ENCODE measurements at regions not wholly inside any gene's neighbourhood (a gene's known extent, or its start where the extent isn't known, plus 50 kb on each side); places are given as distances from the start of the nearest gene placed in this dataset.

DNA sequence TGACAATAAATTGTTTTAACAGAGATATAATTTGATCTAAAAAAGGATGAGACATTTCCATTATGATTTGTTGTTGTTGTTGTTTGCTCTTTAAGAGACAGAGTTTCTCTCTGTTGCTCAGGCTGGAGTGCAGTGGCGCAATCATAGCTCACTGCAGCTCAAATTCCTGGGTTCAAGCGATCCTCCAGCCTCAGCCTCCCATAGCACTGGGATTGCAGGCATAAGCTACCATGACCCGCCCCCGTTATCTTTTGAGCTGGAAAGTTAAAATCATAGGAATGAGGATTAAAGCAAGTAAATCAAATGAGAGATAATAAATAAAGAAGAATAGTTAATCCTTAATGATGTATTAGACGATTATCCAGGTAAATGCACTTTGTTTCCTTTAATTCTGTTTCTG is 224.4 kb upstream of the SMIM31 start:
- no peaks in the 10 kb centered on the region for H3K79me2 ChIP-seq (ENCODE audit: control insufficient read depth, insufficient read depth, low read length)
- H2BK15ac ChIP-seq (replicated peaks; ENCODE audit: low read depth) = no peak overlapping the region
- no peak overlapping the region for H4K8ac ChIP-seq (ENCODE audit: low read depth, low read length)
- H3K4me3 ChIP-seq (ENCODE audit: low read length) = no peak overlapping the region
- H3K27ac ChIP-seq (ENCODE audit: low read depth, low read length) = no peak overlapping the region
- no peaks in the 10 kb centered on the region for H3K4me1 ChIP-seq (ENCODE audit: control insufficient read depth, low read depth, low read length)
- WGBS (ENCODE audit: extremely low coverage, insufficient coverage, low lambda C conversion rate) = 100% methylated on average over 1 of the region's 5 CpGs
- H3K36me3 ChIP-seq (ENCODE audit: control insufficient read depth, insufficient read depth, low read length) = no peaks in the 10 kb centered on the region
- H3K79me1 ChIP-seq (ENCODE audit: low read length) = no peaks in the 10 kb centered on the region
- no peaks in the 10 kb centered on the region for H3K27me3 ChIP-seq (ENCODE audit: insufficient read depth, low read length, poor library complexity)
- no peak overlapping the region for H2BK5ac ChIP-seq (ENCODE audit: low read length)
- DNase-seq = no peak
- no peak overlapping the region for H3K4me2 ChIP-seq (ENCODE audit: low read length)
- H3K23ac ChIP-seq (ENCODE audit: low read length) = no peak overlapping the region
- H2AK5ac ChIP-seq (ENCODE audit: low read length) = no peak overlapping the region
- no peak overlapping the region for H3K9ac ChIP-seq (ENCODE audit: low read length)
- H3K18ac ChIP-seq (ENCODE audit: low read length) = no peak overlapping the region
- H3K4ac ChIP-seq (ENCODE audit: low read depth, low read length) = no peak overlapping the region
- H2BK120ac ChIP-seq (ENCODE audit: low read depth, low read length) = no peak overlapping the region
- no peak overlapping the region for H3K56ac ChIP-seq (ENCODE audit: low read length)
- H4K5ac ChIP-seq (ENCODE audit: low read length) = no peak overlapping the region

- Histone ChIP-seq H2AK5ac (ENCODE audit: low read length) (no peak overlapping the region), H3K79me1 (ENCODE audit: low read length) (no peaks in the 10 kb centered on the region), H3K56ac (ENCODE audit: low read length) (no peak overlapping the region), H3K4ac (ENCODE audit: low read depth, low read length) (no peak overlapping the region), H3K79me2 (ENCODE audit: control insufficient read depth, insufficient read depth, low read length) (no peaks in the 10 kb centered on the region), H3K23ac (ENCODE audit: low read length) (no peak overlapping the region), H4K8ac (ENCODE audit: low read depth, low read length) (no peak overlapping the region), H2BK5ac (ENCODE audit: low read length) (no peak overlapping the region), H3K9ac (ENCODE audit: low read length) (no peak overlapping the region), H3K27ac (ENCODE audit: low read depth, low read length) (no peak overlapping the region), H3K18ac (ENCODE audit: low read length) (no peak overlapping the region), H3K4me1 (ENCODE audit: control insufficient read depth, low read depth, low read length) (no peaks in the 10 kb centered on the region), H3K27me3 (ENCODE audit: insufficient read depth, low read length, poor library complexity) (no peaks in the 10 kb centered on the region), H4K5ac (ENCODE audit: low read length) (no peak overlapping the region), H2BK120ac (ENCODE audit: low read depth, low read length) (no peak overlapping the region), H3K36me3 (ENCODE audit: control insufficient read depth, insufficient read depth, low read length) (no peaks in the 10 kb centered on the region), H3K4me3 (ENCODE audit: low read length) (no peak overlapping the region), H3K4me2 (ENCODE audit: low read length) (no peak overlapping the region), H2BK15ac (replicated peaks; ENCODE audit: low read depth) (no peak overlapping the region)
- WGBS (ENCODE audit: extremely low coverage, insufficient coverage, low lambda C conversion rate) = no CpG with 5 or more reads among the region's 4 CpGs
- no peak for DNase-seq
Measured at GRCh38 chr4:164531336-164531735, 222.6 kb upstream of the SMIM31 start.

GRCh38 chr4:164536814-164537213 is 217.1 kb upstream of the SMIM31 start:
- Histone ChIP-seq H3K27ac (ENCODE audit: low read depth, low read length) (no peak overlapping the region), H3K27me3 (ENCODE audit: insufficient read depth, low read length, poor library complexity) (no peaks in the 10 kb centered on the region), H3K4ac (ENCODE audit: low read depth, low read length) (no peak overlapping the region), H4K5ac (ENCODE audit: low read length) (no peak overlapping the region), H3K79me2 (ENCODE audit: control insufficient read depth, insufficient read depth, low read length) (no peaks in the 10 kb centered on the region), H3K4me1 (ENCODE audit: control insufficient read depth, low read depth, low read length) (no peaks in the 10 kb centered on the region), H3K4me3 (ENCODE audit: low read length) (no peak overlapping the region), H3K23ac (ENCODE audit: low read length) (no peak overlapping the region), H3K79me1 (ENCODE audit: low read length) (no peaks in the 10 kb centered on the region), H3K56ac (ENCODE audit: low read length) (no peak overlapping the region), H3K18ac (ENCODE audit: low read length) (no peak overlapping the region), H2AK5ac (ENCODE audit: low read length) (no peak overlapping the region), H2BK15ac (replicated peaks; ENCODE audit: low read depth) (no peak overlapping the region), H4K8ac (ENCODE audit: low read depth, low read length) (no peak overlapping the region), H3K36me3 (ENCODE audit: control insufficient read depth, insufficient read depth, low read length) (no peaks in the 10 kb centered on the region), H2BK5ac (ENCODE audit: low read length) (no peak overlapping the region), H2BK120ac (ENCODE audit: low read depth, low read length) (no peak overlapping the region), H3K4me2 (ENCODE audit: low read length) (no peak overlapping the region), H3K9ac (ENCODE audit: low read length) (no peak overlapping the region)
- WGBS (ENCODE audit: extremely low coverage, insufficient coverage, low lambda C conversion rate) = no CpG with 5 or more reads among the region's 2 CpGs
- peak; percentile 11 for DNase-seq

DNA sequence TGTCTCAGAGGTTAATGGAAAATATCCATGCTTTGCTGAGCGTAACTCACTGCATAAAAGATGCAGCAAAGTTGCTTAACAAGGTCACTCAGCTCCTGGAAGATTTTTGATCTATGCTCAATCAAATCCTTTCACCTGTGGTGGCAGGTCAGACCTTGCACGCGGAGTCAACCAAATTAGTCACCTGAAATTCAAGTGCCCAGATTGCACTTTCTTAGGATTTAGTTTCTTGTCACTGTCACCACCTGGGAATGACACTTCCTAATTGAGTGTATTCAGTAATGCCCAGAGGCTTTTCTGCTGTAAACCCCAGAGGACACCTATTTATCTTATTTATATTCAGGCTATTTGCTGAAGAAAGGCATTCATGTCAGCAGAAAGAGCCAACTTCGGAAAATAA is 215.8 kb upstream of the SMIM31 start:
- WGBS (ENCODE audit: extremely low coverage, insufficient coverage, low lambda C conversion rate) = no CpG with 5 or more reads among the region's 4 CpGs
- no peak overlapping the region for H3K27ac ChIP-seq (ENCODE audit: low read depth, low read length)
- no peak overlapping the region for H2BK5ac ChIP-seq (ENCODE audit: low read length)
- H3K4me3 ChIP-seq (ENCODE audit: low read length) = no peak overlapping the region
- H3K36me3 ChIP-seq (ENCODE audit: control insufficient read depth, insufficient read depth, low read length) = no peaks in the 10 kb centered on the region
- no peaks in the 10 kb centered on the region for H3K79me2 ChIP-seq (ENCODE audit: control insufficient read depth, insufficient read depth, low read length)
- no peak overlapping the region for H3K18ac ChIP-seq (ENCODE audit: low read length)
- no peak overlapping the region for H2BK15ac ChIP-seq (replicated peaks; ENCODE audit: low read depth)
- no peak overlapping the region for H3K4ac ChIP-seq (ENCODE audit: low read depth, low read length)
- no peak overlapping the region for H3K56ac ChIP-seq (ENCODE audit: low read length)
- H3K4me1 ChIP-seq (ENCODE audit: control insufficient read depth, low read depth, low read length) = no peaks in the 10 kb centered on the region
- no peak overlapping the region for H2BK120ac ChIP-seq (ENCODE audit: low read depth, low read length)
- no peak overlapping the region for H4K8ac ChIP-seq (ENCODE audit: low read depth, low read length)
- no peak overlapping the region for H4K5ac ChIP-seq (ENCODE audit: low read length)
- no peaks in the 10 kb centered on the region for H3K79me1 ChIP-seq (ENCODE audit: low read length)
- DNase-seq = no peak
- H2AK5ac ChIP-seq (ENCODE audit: low read length) = no peak overlapping the region
- H3K4me2 ChIP-seq (ENCODE audit: low read length) = no peak overlapping the region
- no peak overlapping the region for H3K23ac ChIP-seq (ENCODE audit: low read length)
- no peaks in the 10 kb centered on the region for H3K27me3 ChIP-seq (ENCODE audit: insufficient read depth, low read length, poor library complexity)
- H3K9ac ChIP-seq (ENCODE audit: low read length) = no peak overlapping the region

DNA sequence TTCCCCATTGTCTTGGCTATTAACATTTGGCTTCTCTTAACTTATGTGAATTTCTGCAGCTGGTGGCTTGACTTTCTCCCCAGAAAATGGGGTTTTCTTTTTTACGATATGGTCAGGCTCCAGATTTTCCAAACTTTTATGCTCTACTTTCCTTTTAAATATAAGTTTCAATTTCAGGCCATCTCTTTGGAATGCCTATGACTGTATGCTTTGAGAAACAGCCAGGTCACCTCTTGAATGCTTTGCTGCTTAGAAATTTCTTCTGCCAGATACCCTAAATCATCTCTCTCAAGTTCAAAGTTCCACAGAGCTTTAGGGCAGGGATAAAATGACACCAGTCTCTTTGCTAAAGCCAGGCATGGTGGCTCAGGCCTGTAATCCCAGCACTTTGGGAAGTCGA is 212.9 kb upstream of the SMIM31 start:
- WGBS (ENCODE audit: extremely low coverage, insufficient coverage, low lambda C conversion rate) = no CpG with 5 or more reads among the region's 2 CpGs

GRCh38 chr4:164542431-164542830 is 211.5 kb upstream of the SMIM31 start:
- H2BK120ac ChIP-seq (ENCODE audit: low read depth, low read length) = no peak overlapping the region
- no peak overlapping the region for H3K4me3 ChIP-seq (ENCODE audit: low read length)
- no peak overlapping the region for H3K27ac ChIP-seq (ENCODE audit: low read depth, low read length)
- no peak overlapping the region for H2BK5ac ChIP-seq (ENCODE audit: low read length)
- no peaks in the 10 kb centered on the region for H3K36me3 ChIP-seq (ENCODE audit: control insufficient read depth, insufficient read depth, low read length)
- WGBS (ENCODE audit: extremely low coverage, insufficient coverage, low lambda C conversion rate) = no CpG with 5 or more reads among the region's 1 CpG
- no peak overlapping the region for H3K18ac ChIP-seq (ENCODE audit: low read length)
- no peaks in the 10 kb centered on the region for H3K4me1 ChIP-seq (ENCODE audit: control insufficient read depth, low read depth, low read length)
- no peak overlapping the region for H4K5ac ChIP-seq (ENCODE audit: low read length)
- no peak overlapping the region for H3K4ac ChIP-seq (ENCODE audit: low read depth, low read length)
- no peaks in the 10 kb centered on the region for H3K27me3 ChIP-seq (ENCODE audit: insufficient read depth, low read length, poor library complexity)
- H3K56ac ChIP-seq (ENCODE audit: low read length) = no peak overlapping the region
- no peak overlapping the region for H3K9ac ChIP-seq (ENCODE audit: low read length)
- no peak overlapping the region for H4K8ac ChIP-seq (ENCODE audit: low read depth, low read length)
- H3K79me2 ChIP-seq (ENCODE audit: control insufficient read depth, insufficient read depth, low read length) = no peaks in the 10 kb centered on the region
- no peak overlapping the region for H2AK5ac ChIP-seq (ENCODE audit: low read length)
- no peak overlapping the region for H2BK15ac ChIP-seq (replicated peaks; ENCODE audit: low read depth)
- no peak overlapping the region for H3K4me2 ChIP-seq (ENCODE audit: low read length)
- H3K23ac ChIP-seq (ENCODE audit: low read length) = no peak overlapping the region
- DNase-seq = no peak
- no peaks in the 10 kb centered on the region for H3K79me1 ChIP-seq (ENCODE audit: low read length)

More for the DNA sequence above, 212.9 kb upstream of the SMIM31 start:
- Histone ChIP-seq H3K23ac (ENCODE audit: low read length) (no peak overlapping the region), H3K4me2 (ENCODE audit: low read length) (no peak overlapping the region), H2AK5ac (ENCODE audit: low read length) (no peak overlapping the region), H3K79me2 (ENCODE audit: control insufficient read depth, insufficient read depth, low read length) (no peaks in the 10 kb centered on the region), H2BK5ac (ENCODE audit: low read length) (no peak overlapping the region), H3K27me3 (ENCODE audit: insufficient read depth, low read length, poor library complexity) (no peaks in the 10 kb centered on the region), H3K79me1 (ENCODE audit: low read length) (no peaks in the 10 kb centered on the region), H3K56ac (ENCODE audit: low read length) (no peak overlapping the region), H4K5ac (ENCODE audit: low read length) (no peak overlapping the region), H2BK120ac (ENCODE audit: low read depth, low read length) (no peak overlapping the region), H3K4ac (ENCODE audit: low read depth, low read length) (no peak overlapping the region), H3K4me1 (ENCODE audit: control insufficient read depth, low read depth, low read length) (no peaks in the 10 kb centered on the region), H3K18ac (ENCODE audit: low read length) (no peak overlapping the region), H3K27ac (ENCODE audit: low read depth, low read length) (no peak overlapping the region), H2BK15ac (replicated peaks; ENCODE audit: low read depth) (no peak overlapping the region), H3K9ac (ENCODE audit: low read length) (no peak overlapping the region), H3K36me3 (ENCODE audit: control insufficient read depth, insufficient read depth, low read length) (no peaks in the 10 kb centered on the region), H3K4me3 (ENCODE audit: low read length) (no peak overlapping the region), H4K8ac (ENCODE audit: low read depth, low read length) (no peak overlapping the region)
- DNase-seq = no peak
